ENCODE measurements at regions not wholly inside any gene's neighbourhood (a gene's known extent, or its start where the extent isn't known, plus 50 kb on each side); places are given as distances from the start of the nearest gene placed in this dataset.

GRCh38 chr12:24066097-24066496 lies 116.6 kb upstream of the SOX5 start:
- ATAC-seq (ENCODE audit: low read depth), result no peak
- peaks cover 1% of the 10 kb centered on the region for H3K9me3 Mint-ChIP-seq
- POLR2A ChIA-PET, result no interaction called here
- H3K4me1 Mint-ChIP-seq, result no peaks in the 10 kb centered on the region
- no peaks in the 10 kb centered on the region for H3K27me3 Mint-ChIP-seq
- no peaks in the 10 kb centered on the region for H3K36me3 Mint-ChIP-seq
- H3K4me3 Mint-ChIP-seq, result no peak overlapping the region
- DNase-seq, result no peak
- H3K27ac Mint-ChIP-seq, result no peak overlapping the region

GRCh38 chr12:24062642-24063245 lies 113.3 kb upstream of the SOX5 start:
- H3K4me1 Mint-ChIP-seq, result no peaks in the 10 kb centered on the region

GRCh38 chr12:24060089-24060488 lies 110.6 kb upstream of the SOX5 start:
- no peaks in the 10 kb centered on the region for H3K27me3 Mint-ChIP-seq

More at GRCh38 chr12:24062642-24063245, 113.3 kb upstream of the SOX5 start:
- ATAC-seq (ENCODE audit: low read depth) (no peak), DNase-seq (no peak)
- Mint-ChIP-seq H3K36me3 (no peaks in the 10 kb centered on the region), H3K27ac (no peak overlapping the region), H3K9me3 (peaks cover 1% of the 10 kb centered on the region), H3K4me3 (no peak overlapping the region), H3K27me3 (no peaks in the 10 kb centered on the region)
- POLR2A ChIA-PET, result no interaction called here

GRCh38 chr12:24057920-24058476 lies 108.5 kb upstream of the SOX5 start:
- no peak overlapping the region for H3K4me3 Mint-ChIP-seq
- POLR2A ChIA-PET, result no interaction called here
- no peak overlapping the region for H3K27ac Mint-ChIP-seq
- DNase-seq (no peak), ATAC-seq (ENCODE audit: low read depth) (no peak)
- no peaks in the 10 kb centered on the region for H3K4me1 Mint-ChIP-seq
- H3K27me3 Mint-ChIP-seq, result no peaks in the 10 kb centered on the region
- H3K36me3 Mint-ChIP-seq, result no peaks in the 10 kb centered on the region
- H3K9me3 Mint-ChIP-seq, result peaks cover 4% of the 10 kb centered on the region

More at GRCh38 chr12:24060089-24060488, 110.6 kb upstream of the SOX5 start:
- no peak for DNase-seq
- Mint-ChIP-seq H3K27ac (no peak overlapping the region), H3K4me3 (no peak overlapping the region), H3K9me3 (no peaks in the 10 kb centered on the region), H3K4me1 (no peaks in the 10 kb centered on the region), H3K36me3 (no peaks in the 10 kb centered on the region)
- ATAC-seq (ENCODE audit: low read depth), result no peak
- POLR2A ChIA-PET, result no interaction called here

GRCh38 chr12:24055747-24056146 lies 106.3 kb upstream of the SOX5 start:
- Mint-ChIP-seq H3K27ac (no peak overlapping the region), H3K4me3 (no peak overlapping the region), H3K36me3 (no peaks in the 10 kb centered on the region), H3K27me3 (no peaks in the 10 kb centered on the region), H3K4me1 (no peaks in the 10 kb centered on the region), H3K9me3 (peaks cover 4% of the 10 kb centered on the region)
- DNase-seq (no peak), ATAC-seq (ENCODE audit: low read depth) (no peak)
- POLR2A ChIA-PET, result no interaction called here

GRCh38 chr12:24054416-24054815 lies 104.9 kb upstream of the SOX5 start:
- H3K4me3 Mint-ChIP-seq, result no peak overlapping the region
- no peak overlapping the region for H3K27ac Mint-ChIP-seq
- no peak for DNase-seq
- no peaks in the 10 kb centered on the region for H3K36me3 Mint-ChIP-seq
- ATAC-seq (ENCODE audit: low read depth), result no peak
- no peaks in the 10 kb centered on the region for H3K4me1 Mint-ChIP-seq
- POLR2A ChIA-PET, result no interaction called here
- no peaks in the 10 kb centered on the region for H3K27me3 Mint-ChIP-seq
- H3K9me3 Mint-ChIP-seq, result peaks cover 4% of the 10 kb centered on the region

GRCh38 chr12:24049728-24050127 lies 100.3 kb upstream of the SOX5 start:
- no peak overlapping the region for H3K4me3 Mint-ChIP-seq
- H3K4me1 Mint-ChIP-seq, result no peaks in the 10 kb centered on the region
- peaks cover 5% of the 10 kb centered on the region for H3K9me3 Mint-ChIP-seq
- DNase-seq (no peak), ATAC-seq (ENCODE audit: low read depth) (no peak)
- POLR2A ChIA-PET, result no interaction called here
- no peaks in the 10 kb centered on the region for H3K36me3 Mint-ChIP-seq
- H3K27ac Mint-ChIP-seq, result no peak overlapping the region
- H3K27me3 Mint-ChIP-seq, result no peaks in the 10 kb centered on the region

- Mint-ChIP-seq H3K27ac (no peak overlapping the region), H3K27me3 (no peaks in the 10 kb centered on the region), H3K36me3 (no peaks in the 10 kb centered on the region), H3K4me3 (no peak overlapping the region), H3K4me1 (no peaks in the 10 kb centered on the region), H3K9me3 (peaks cover 3% of the 10 kb centered on the region)
- POLR2A ChIA-PET, result no interaction called here
- DNase-seq (no peak), ATAC-seq (ENCODE audit: low read depth) (no peak)
Observed at GRCh38 chr12:24049101-24049500, 99.6 kb upstream of the SOX5 start.

- DNase-seq (no peak), ATAC-seq (ENCODE audit: low read depth) (no peak)
- H3K36me3 Mint-ChIP-seq, result no peaks in the 10 kb centered on the region
- H3K9me3 Mint-ChIP-seq, result peaks cover 1% of the 10 kb centered on the region
- no peaks in the 10 kb centered on the region for H3K4me1 Mint-ChIP-seq
- H3K27me3 Mint-ChIP-seq, result no peaks in the 10 kb centered on the region
- H3K27ac Mint-ChIP-seq, result no peak overlapping the region
- H3K4me3 Mint-ChIP-seq, result no peak overlapping the region
- POLR2A ChIA-PET, result no interaction called here
Observed at GRCh38 chr12:24048446-24048845, 99.0 kb upstream of the SOX5 start.

- H3K4me3 Mint-ChIP-seq, result no peak overlapping the region
- no peaks in the 10 kb centered on the region for H3K36me3 Mint-ChIP-seq
- POLR2A ChIA-PET, result no interaction called here
- no peak overlapping the region for H3K27ac Mint-ChIP-seq
- H3K27me3 Mint-ChIP-seq, result no peaks in the 10 kb centered on the region
- no peaks in the 10 kb centered on the region for H3K4me1 Mint-ChIP-seq
- ATAC-seq (ENCODE audit: low read depth) (no peak), DNase-seq (no peak)
- H3K9me3 Mint-ChIP-seq, result peaks cover 1% of the 10 kb centered on the region
Observed at GRCh38 chr12:24047326-24047725, 97.9 kb upstream of the SOX5 start.

GRCh38 chr12:24045816-24046257 lies 96.4 kb upstream of the SOX5 start:
- Mint-ChIP-seq H3K9me3 (peaks cover 1% of the 10 kb centered on the region), H3K27ac (no peak overlapping the region), H3K27me3 (no peaks in the 10 kb centered on the region), H3K4me3 (no peak overlapping the region), H3K36me3 (no peaks in the 10 kb centered on the region), H3K4me1 (no peaks in the 10 kb centered on the region)
- DNase-seq (no peak), ATAC-seq (ENCODE audit: low read depth) (no peak)
- POLR2A ChIA-PET, result no interaction called here

- Mint-ChIP-seq H3K27me3 (no peaks in the 10 kb centered on the region), H3K4me3 (no peak overlapping the region), H3K4me1 (no peaks in the 10 kb centered on the region), H3K36me3 (no peaks in the 10 kb centered on the region), H3K27ac (no peak overlapping the region), H3K9me3 (peaks cover 1% of the 10 kb centered on the region)
- POLR2A ChIA-PET, result no interaction called here
- DNase-seq, result no peak
- ATAC-seq (ENCODE audit: low read depth), result no peak
Observed at GRCh38 chr12:24044941-24045703, 95.7 kb upstream of the SOX5 start.

- Mint-ChIP-seq H3K36me3 (no peaks in the 10 kb centered on the region), H3K27ac (no peak overlapping the region), H3K4me3 (no peak overlapping the region), H3K9me3 (no peaks in the 10 kb centered on the region), H3K4me1 (no peaks in the 10 kb centered on the region), H3K27me3 (no peaks in the 10 kb centered on the region)
- POLR2A ChIA-PET, result no interaction called here
- ATAC-seq (ENCODE audit: low read depth), result no peak
- DNase-seq, result no peak
Observed at GRCh38 chr12:24042651-24043050, 93.2 kb upstream of the SOX5 start.

GRCh38 chr12:24039113-24039525 lies 89.6 kb upstream of the SOX5 start:
- no peak for ATAC-seq (ENCODE audit: low read depth)
- DNase-seq, result no peak
- Mint-ChIP-seq H3K36me3 (no peaks in the 10 kb centered on the region), H3K4me1 (no peaks in the 10 kb centered on the region), H3K27ac (no peak overlapping the region), H3K27me3 (no peaks in the 10 kb centered on the region), H3K9me3 (no peaks in the 10 kb centered on the region), H3K4me3 (no peak overlapping the region)
- POLR2A ChIA-PET, result no interaction called here
